Peyer's patch (tissue), 4 donors: ENCODE measurements at regions not wholly inside any gene's neighbourhood (a gene's known extent, or its start where the extent isn't known, plus 50 kb on each side); places are given as distances from the start of the nearest gene placed in this dataset.

Experiments used
- CTCF ChIP-seq, 6 experiments: fragments of 450-650 bp in 4 of 6; fragments of 200-600 bp in 2 of 6; sonication (generic) in 1 of 6; IDR thresholded peaks; one replicate each; pipeline ENCODE4 v1.5.1; 2017 to 2019; ENCODE audit warnings: antibody characterized with exemption in 6 of 6, mild to moderate bottlenecking in 3 of 6, moderate library complexity in 1 of 6
- POLR2A ChIP-seq, 2 donors: fragments of 450-650 bp; IDR thresholded peaks; one replicate each; pipeline ENCODE4 v1.5.1; 2017; ENCODE audit warnings: antibody characterized with exemption in 2 of 2, mild to moderate bottlenecking in 2 of 2, moderate library complexity in 2 of 2

GRCh38 chr9:80233906-80234305 lies 662.1 kb downstream of the TLE4 start:
- no peak for TF ChIP-seq POLR2A (IDR thresholded peaks at IDR 0.05)
- TF ChIP-seq CTCF (IDR thresholded peaks at IDR 0.05) = no peak
